ENCODE measurements at regions not wholly inside any gene's neighbourhood (a gene's known extent, or its start where the extent isn't known, plus 50 kb on each side); places are given as distances from the start of the nearest gene placed in this dataset.

DNA sequence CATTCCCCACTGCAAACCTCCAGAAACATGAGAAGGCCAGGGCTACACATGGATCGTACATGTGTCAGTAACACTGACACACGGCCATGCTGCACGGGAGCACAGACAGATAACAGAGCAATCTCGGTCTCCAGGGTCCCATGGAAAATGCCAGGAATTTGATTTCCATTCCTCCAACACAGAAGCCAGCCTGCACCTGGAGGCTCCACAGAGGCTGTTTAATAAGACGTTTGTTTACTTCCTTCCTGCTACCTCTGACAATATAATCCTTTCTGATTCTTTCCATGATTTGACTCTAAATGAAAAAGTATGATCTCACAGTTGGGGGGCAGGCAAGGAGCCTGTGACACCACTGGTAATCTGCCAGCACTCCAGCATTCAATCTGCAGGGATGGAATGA, 210.9 kb upstream of the DDX18 start:
- TF ChIP-seq, protein P1, sequence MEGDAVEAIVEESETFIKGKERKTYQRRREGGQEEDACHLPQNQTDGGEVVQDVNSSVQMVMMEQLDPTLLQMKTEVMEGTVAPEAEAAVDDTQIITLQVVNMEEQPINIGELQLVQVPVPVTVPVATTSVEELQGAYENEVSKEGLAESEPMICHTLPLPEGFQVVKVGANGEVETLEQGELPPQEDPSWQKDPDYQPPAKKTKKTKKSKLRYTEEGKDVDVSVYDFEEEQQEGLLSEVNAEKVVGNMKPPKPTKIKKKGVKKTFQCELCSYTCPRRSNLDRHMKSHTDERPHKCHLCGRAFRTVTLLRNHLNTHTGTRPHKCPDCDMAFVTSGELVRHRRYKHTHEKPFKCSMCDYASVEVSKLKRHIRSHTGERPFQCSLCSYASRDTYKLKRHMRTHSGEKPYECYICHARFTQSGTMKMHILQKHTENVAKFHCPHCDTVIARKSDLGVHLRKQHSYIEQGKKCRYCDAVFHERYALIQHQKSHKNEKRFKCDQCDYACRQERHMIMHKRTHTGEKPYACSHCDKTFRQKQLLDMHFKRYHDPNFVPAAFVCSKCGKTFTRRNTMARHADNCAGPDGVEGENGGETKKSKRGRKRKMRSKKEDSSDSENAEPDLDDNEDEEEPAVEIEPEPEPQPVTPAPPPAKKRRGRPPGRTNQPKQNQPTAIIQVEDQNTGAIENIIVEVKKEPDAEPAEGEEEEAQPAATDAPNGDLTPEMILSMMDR (IDR thresholded peaks at IDR 0.05): no peak
- TF ChIP-seq EZH2 (IDR thresholded peaks at IDR 0.05) (no peak), EZH2phosphoT487 (IDR thresholded peaks at IDR 0.05) (no peak)

Measured in neural progenitor cell (in vitro differentiated cells).